GM18517 (cell line): ENCODE measurements at regions not wholly inside any gene's neighbourhood (a gene's known extent, or its start where the extent isn't known, plus 50 kb on each side); places are given as distances from the start of the nearest gene placed in this dataset.

Experiments used
- ATAC-seq: cut with Tn5 transposase; IDR thresholded peaks from one replicate; pipeline ENCODE4 v1.9.1; 2021; ENCODE audit warnings: mild to moderate bottlenecking, moderate library complexity; ENCODE audit not compliant: unreplicated experiment

GRCh38 chr11:97356144-97356543 is 966.3 kb downstream of the JRKL start:
- no peak for ATAC-seq

- ATAC-seq = no peak
Measured at GRCh38 chr11:97359016-97359415, 969.2 kb downstream of the JRKL start.

GRCh38 chr11:97361812-97362378 is 972.1 kb downstream of the JRKL start:
- no peak for ATAC-seq

- ATAC-seq = no peak
Measured at GRCh38 chr11:97363331-97363730, 973.5 kb downstream of the JRKL start.

GRCh38 chr11:97364047-97364446 is 974.2 kb downstream of the JRKL start:
- no peak for ATAC-seq

GRCh38 chr11:97367406-97368083 is 977.7 kb downstream of the JRKL start:
- no peak for ATAC-seq

- no peak for ATAC-seq
Measured at GRCh38 chr11:97389270-97389669, 999.5 kb downstream of the JRKL start.

GRCh38 chr11:97398246-97398645 is 1008.4 kb downstream of the JRKL start:
- no peak for ATAC-seq

- no peak for ATAC-seq
Measured at GRCh38 chr11:97409141-97409540, 1019.3 kb downstream of the JRKL start.

GRCh38 chr11:97414801-97415200 is 1025.0 kb downstream of the JRKL start:
- no peak for ATAC-seq

- ATAC-seq = no peak
Measured at GRCh38 chr11:97419729-97420128, 1029.9 kb downstream of the JRKL start.

- ATAC-seq = no peak
Measured at GRCh38 chr11:97428247-97428790, 1038.5 kb downstream of the JRKL start.

- no peak for ATAC-seq
Measured at GRCh38 chr11:97430877-97431276, 1041.1 kb downstream of the JRKL start.

GRCh38 chr11:97432926-97433325 is 1043.1 kb downstream of the JRKL start:
- ATAC-seq = no peak

GRCh38 chr11:97445561-97445960 is 1055.7 kb downstream of the JRKL start:
- no peak for ATAC-seq

- no peak for ATAC-seq
Measured at GRCh38 chr11:97451441-97451840, 1061.6 kb downstream of the JRKL start.

GRCh38 chr11:97454988-97455387 is 1065.2 kb downstream of the JRKL start:
- no peak for ATAC-seq

GRCh38 chr11:97460091-97460490 is 1070.3 kb downstream of the JRKL start:
- ATAC-seq = no peak

GRCh38 chr11:97461044-97461880 is 1071.4 kb downstream of the JRKL start:
- ATAC-seq = no peak

GRCh38 chr11:97461934-97462333 is 1072.1 kb downstream of the JRKL start:
- no peak for ATAC-seq

GRCh38 chr11:97463891-97464290 is 1074.1 kb downstream of the JRKL start:
- ATAC-seq = no peak

- no peak for ATAC-seq
Measured at GRCh38 chr11:97471480-97471879, 1081.7 kb downstream of the JRKL start.
